HG03460 (cell line): ENCODE measurements at regions not wholly inside any gene's neighbourhood (a gene's known extent, or its start where the extent isn't known, plus 50 kb on each side); places are given as distances from the start of the nearest gene placed in this dataset.

Experiments
- ATAC-seq: cut with Tn5 transposase; IDR thresholded peaks from one replicate; pipeline ENCODE4 v1.9.1; 2021; ENCODE audit not compliant: unreplicated experiment

- ATAC-seq: no peak
These were observed 105.0 kb upstream of the ALDH1B1 start for GRCh38 chr9:38287420-38287985.

GRCh38 chr9:38286766-38287165, 105.7 kb upstream of the ALDH1B1 start:
- ATAC-seq: no peak

GRCh38 chr9:38286357-38286756, 106.1 kb upstream of the ALDH1B1 start:
- no peak for ATAC-seq

GRCh38 chr9:38285236-38285635, 107.3 kb upstream of the ALDH1B1 start:
- ATAC-seq: no peak

GRCh38 chr9:38284588-38285051, 107.9 kb upstream of the ALDH1B1 start:
- no peak for ATAC-seq

- no peak for ATAC-seq
These were observed 108.4 kb upstream of the ALDH1B1 start for GRCh38 chr9:38284039-38284575.

GRCh38 chr9:38282756-38283155, 109.7 kb upstream of the ALDH1B1 start:
- no peak for ATAC-seq

GRCh38 chr9:38281917-38282316, 110.6 kb upstream of the ALDH1B1 start:
- ATAC-seq: no peak

GRCh38 chr9:38281196-38281595, 111.3 kb upstream of the ALDH1B1 start:
- ATAC-seq: no peak

GRCh38 chr9:38280251-38280800, 112.2 kb upstream of the ALDH1B1 start:
- ATAC-seq: no peak

- ATAC-seq: no peak
These were observed 113.4 kb upstream of the ALDH1B1 start for GRCh38 chr9:38278931-38279679.

GRCh38 chr9:38278457-38278856, 114.0 kb upstream of the ALDH1B1 start:
- no peak for ATAC-seq

- ATAC-seq: no peak
These were observed 114.8 kb upstream of the ALDH1B1 start for GRCh38 chr9:38277601-38278200.

- ATAC-seq: no peak
These were observed 115.6 kb upstream of the ALDH1B1 start for GRCh38 chr9:38276771-38277439.

GRCh38 chr9:38274800-38275199, 117.7 kb upstream of the ALDH1B1 start:
- ATAC-seq: no peak

- ATAC-seq: no peak
These were observed 119.8 kb upstream of the ALDH1B1 start for GRCh38 chr9:38272710-38273109.

- no peak for ATAC-seq
These were observed 120.7 kb upstream of the ALDH1B1 start for GRCh38 chr9:38271666-38272241.

- no peak for ATAC-seq
These were observed 122.7 kb upstream of the ALDH1B1 start for GRCh38 chr9:38269775-38270174.

- ATAC-seq: no peak
These were observed 129.0 kb upstream of the ALDH1B1 start for GRCh38 chr9:38263532-38263931.

- no peak for ATAC-seq
These were observed 132.8 kb upstream of the ALDH1B1 start for GRCh38 chr9:38259519-38260218.
